ENCODE measurements at regions not wholly inside any gene's neighbourhood (a gene's known extent, or its start where the extent isn't known, plus 50 kb on each side); places are given as distances from the start of the nearest gene placed in this dataset.

GRCh38 chr4:38585871-38586270 is 78.1 kb upstream of the KLF3 start:
- H3K27ac Mint-ChIP-seq: no peak overlapping the region
- no peaks in the 10 kb centered on the region for H3K9me3 Mint-ChIP-seq
- H3K36me3 Mint-ChIP-seq: no peaks in the 10 kb centered on the region
- H3K4me1 Mint-ChIP-seq: peaks cover 9% of the 10 kb centered on the region
- no peak for DNase-seq
- H3K27me3 Mint-ChIP-seq: no peaks in the 10 kb centered on the region
- H3K4me3 Mint-ChIP-seq: no peak overlapping the region

- H3K4me1 Mint-ChIP-seq: peaks cover 9% of the 10 kb centered on the region
- H3K36me3 Mint-ChIP-seq: no peaks in the 10 kb centered on the region
- H3K4me3 Mint-ChIP-seq: no peak overlapping the region
- no peak for DNase-seq
- peaks cover 2% of the 10 kb centered on the region for H3K9me3 Mint-ChIP-seq
- no peak overlapping the region for H3K27ac Mint-ChIP-seq
- no peaks in the 10 kb centered on the region for H3K27me3 Mint-ChIP-seq
These were observed 76.9 kb upstream of the KLF3 start for GRCh38 chr4:38587106-38587505.

- Mint-ChIP-seq H3K36me3 (no peaks in the 10 kb centered on the region), H3K4me1 (no peaks in the 10 kb centered on the region), H3K27ac (no peak overlapping the region), H3K27me3 (no peaks in the 10 kb centered on the region), H3K9me3 (peaks cover 2% of the 10 kb centered on the region), H3K4me3 (no peak overlapping the region)
- DNase-seq: no peak
These were observed 74.0 kb upstream of the KLF3 start for GRCh38 chr4:38590046-38590445.

GRCh38 chr4:38591617-38592337 is 72.2 kb upstream of the KLF3 start:
- no peaks in the 10 kb centered on the region for H3K27me3 Mint-ChIP-seq
- H3K9me3 Mint-ChIP-seq: peaks cover 2% of the 10 kb centered on the region
- no peaks in the 10 kb centered on the region for H3K36me3 Mint-ChIP-seq
- no peak overlapping the region for H3K27ac Mint-ChIP-seq
- DNase-seq: no peak
- H3K4me3 Mint-ChIP-seq: no peak overlapping the region
- no peaks in the 10 kb centered on the region for H3K4me1 Mint-ChIP-seq

GRCh38 chr4:38598489-38598888 is 65.5 kb upstream of the KLF3 start:
- H3K27ac Mint-ChIP-seq: no peak overlapping the region
- H3K4me3 Mint-ChIP-seq: no peak overlapping the region
- H3K27me3 Mint-ChIP-seq: no peaks in the 10 kb centered on the region
- peaks cover 2% of the 10 kb centered on the region for H3K36me3 Mint-ChIP-seq
- DNase-seq: no peak
- H3K9me3 Mint-ChIP-seq: no peaks in the 10 kb centered on the region
- peaks cover 3% of the 10 kb centered on the region for H3K4me1 Mint-ChIP-seq

- Mint-ChIP-seq H3K27ac (no peak overlapping the region), H3K4me3 (no peak overlapping the region), H3K36me3 (peaks cover 2% of the 10 kb centered on the region), H3K4me1 (peaks cover 14% of the 10 kb centered on the region), H3K9me3 (no peaks in the 10 kb centered on the region), H3K27me3 (no peaks in the 10 kb centered on the region)
- no peak for DNase-seq
These were observed 63.4 kb upstream of the KLF3 start for GRCh38 chr4:38600575-38600974.

GRCh38 chr4:38601244-38601915 is 62.6 kb upstream of the KLF3 start:
- H3K9me3 Mint-ChIP-seq: no peaks in the 10 kb centered on the region
- no peaks in the 10 kb centered on the region for H3K27me3 Mint-ChIP-seq
- no peak overlapping the region for H3K27ac Mint-ChIP-seq
- DNase-seq: no peak
- H3K4me1 Mint-ChIP-seq: peaks cover 21% of the 10 kb centered on the region
- no peak overlapping the region for H3K4me3 Mint-ChIP-seq
- peaks cover 2% of the 10 kb centered on the region for H3K36me3 Mint-ChIP-seq

- no peak overlapping the region for H3K27ac Mint-ChIP-seq
- no peak for DNase-seq
- peaks cover 2% of the 10 kb centered on the region for H3K36me3 Mint-ChIP-seq
- H3K4me3 Mint-ChIP-seq: no peak overlapping the region
- H3K27me3 Mint-ChIP-seq: no peaks in the 10 kb centered on the region
- H3K9me3 Mint-ChIP-seq: no peaks in the 10 kb centered on the region
- peaks cover 23% of the 10 kb centered on the region for H3K4me1 Mint-ChIP-seq
These were observed 62.1 kb upstream of the KLF3 start for GRCh38 chr4:38601916-38602291.

- H3K27ac Mint-ChIP-seq: no peak overlapping the region
- H3K36me3 Mint-ChIP-seq: peaks cover 2% of the 10 kb centered on the region
- no peak for DNase-seq
- no peaks in the 10 kb centered on the region for H3K27me3 Mint-ChIP-seq
- H3K4me3 Mint-ChIP-seq: no peak overlapping the region
- no peaks in the 10 kb centered on the region for H3K9me3 Mint-ChIP-seq
- H3K4me1 Mint-ChIP-seq: peaks cover 23% of the 10 kb centered on the region
These were observed 60.3 kb upstream of the KLF3 start for GRCh38 chr4:38603652-38604051.

- H3K4me1 Mint-ChIP-seq: peaks cover 24% of the 10 kb centered on the region
- no peak for DNase-seq
- no peaks in the 10 kb centered on the region for H3K27me3 Mint-ChIP-seq
- H3K4me3 Mint-ChIP-seq: no peak overlapping the region
- H3K36me3 Mint-ChIP-seq: peaks cover 2% of the 10 kb centered on the region
- H3K27ac Mint-ChIP-seq: no peak overlapping the region
- no peaks in the 10 kb centered on the region for H3K9me3 Mint-ChIP-seq
These were observed 58.7 kb upstream of the KLF3 start for GRCh38 chr4:38605181-38605752.

- H3K36me3 Mint-ChIP-seq: peaks cover 2% of the 10 kb centered on the region
- H3K4me1 Mint-ChIP-seq: peaks cover 24% of the 10 kb centered on the region
- no peaks in the 10 kb centered on the region for H3K9me3 Mint-ChIP-seq
- no peaks in the 10 kb centered on the region for H3K27me3 Mint-ChIP-seq
- H3K4me3 Mint-ChIP-seq: no peak overlapping the region
- no peak for DNase-seq
- H3K27ac Mint-ChIP-seq: no peak overlapping the region
These were observed 58.0 kb upstream of the KLF3 start for GRCh38 chr4:38605753-38606586.

GRCh38 chr4:38606587-38606905 is 57.5 kb upstream of the KLF3 start:
- Mint-ChIP-seq H3K9me3 (no peaks in the 10 kb centered on the region), H3K4me1 (peaks cover 24% of the 10 kb centered on the region), H3K27me3 (no peaks in the 10 kb centered on the region), H3K36me3 (peaks cover 2% of the 10 kb centered on the region), H3K4me3 (no peak overlapping the region), H3K27ac (no peak overlapping the region)
- no peak for DNase-seq

- Mint-ChIP-seq H3K9me3 (no peaks in the 10 kb centered on the region), H3K36me3 (no peaks in the 10 kb centered on the region), H3K4me1 (peaks cover 29% of the 10 kb centered on the region), H3K27ac (no peak overlapping the region), H3K4me3 (no peak overlapping the region), H3K27me3 (no peaks in the 10 kb centered on the region)
- DNase-seq: no peak
These were observed 54.4 kb upstream of the KLF3 start for GRCh38 chr4:38609614-38610013.

GRCh38 chr4:38610521-38610920 is 53.5 kb upstream of the KLF3 start:
- H3K27ac Mint-ChIP-seq: no peak overlapping the region
- no peaks in the 10 kb centered on the region for H3K36me3 Mint-ChIP-seq
- no peaks in the 10 kb centered on the region for H3K27me3 Mint-ChIP-seq
- no peak for DNase-seq
- H3K4me1 Mint-ChIP-seq: peaks cover 26% of the 10 kb centered on the region
- H3K9me3 Mint-ChIP-seq: no peaks in the 10 kb centered on the region
- no peak overlapping the region for H3K4me3 Mint-ChIP-seq

GRCh38 chr4:38610966-38611431 is 53.0 kb upstream of the KLF3 start:
- Mint-ChIP-seq H3K27ac (no peak overlapping the region), H3K4me3 (no peak overlapping the region), H3K9me3 (no peaks in the 10 kb centered on the region), H3K4me1 (peaks cover 22% of the 10 kb centered on the region), H3K36me3 (no peaks in the 10 kb centered on the region), H3K27me3 (no peaks in the 10 kb centered on the region)
- DNase-seq: no peak
